ENCODE measurements at regions not wholly inside any gene's neighbourhood (a gene's known extent, or its start where the extent isn't known, plus 50 kb on each side); places are given as distances from the start of the nearest gene placed in this dataset.

- TF ChIP-seq, protein P1, sequence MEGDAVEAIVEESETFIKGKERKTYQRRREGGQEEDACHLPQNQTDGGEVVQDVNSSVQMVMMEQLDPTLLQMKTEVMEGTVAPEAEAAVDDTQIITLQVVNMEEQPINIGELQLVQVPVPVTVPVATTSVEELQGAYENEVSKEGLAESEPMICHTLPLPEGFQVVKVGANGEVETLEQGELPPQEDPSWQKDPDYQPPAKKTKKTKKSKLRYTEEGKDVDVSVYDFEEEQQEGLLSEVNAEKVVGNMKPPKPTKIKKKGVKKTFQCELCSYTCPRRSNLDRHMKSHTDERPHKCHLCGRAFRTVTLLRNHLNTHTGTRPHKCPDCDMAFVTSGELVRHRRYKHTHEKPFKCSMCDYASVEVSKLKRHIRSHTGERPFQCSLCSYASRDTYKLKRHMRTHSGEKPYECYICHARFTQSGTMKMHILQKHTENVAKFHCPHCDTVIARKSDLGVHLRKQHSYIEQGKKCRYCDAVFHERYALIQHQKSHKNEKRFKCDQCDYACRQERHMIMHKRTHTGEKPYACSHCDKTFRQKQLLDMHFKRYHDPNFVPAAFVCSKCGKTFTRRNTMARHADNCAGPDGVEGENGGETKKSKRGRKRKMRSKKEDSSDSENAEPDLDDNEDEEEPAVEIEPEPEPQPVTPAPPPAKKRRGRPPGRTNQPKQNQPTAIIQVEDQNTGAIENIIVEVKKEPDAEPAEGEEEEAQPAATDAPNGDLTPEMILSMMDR (conservative IDR thresholded peaks at IDR 0.05 in 1 of 2, IDR thresholded peaks at IDR 0.05 in 1 of 2; ENCODE audit: extremely low read depth in 1 of 2, insufficient read depth in 1 of 2, low read depth in 1 of 2, low read length in 2 of 2) = no peak
- no peak for TF ChIP-seq EZH2 (IDR thresholded peaks at IDR 0.05; ENCODE audit: borderline replicate concordance, low read length)
Observed at GRCh38 chr5:25358919-25359318, 714.1 kb upstream of the CDH10 start.

All from mammary epithelial cell (primary cell).